PC-3 (cell line): ENCODE measurements at regions not wholly inside any gene's neighbourhood (a gene's known extent, or its start where the extent isn't known, plus 50 kb on each side); places are given as distances from the start of the nearest gene placed in this dataset.

Experiments used
- EZH2phosphoT487 ChIP-seq: fragments of 300-600 bp; sonication (generic); IDR thresholded peaks from 2 replicates; pipeline ENCODE4 v1.6.1; 2018; ENCODE audit warnings: mild to moderate bottlenecking, antibody characterized with exemption, low read length, borderline replicate concordance
- TF ChIP-seq, protein P1 (sequence below): fragments of 300-600 bp; sonication (generic); conservative IDR thresholded peaks from 2 replicates; pipeline ENCODE4 v1.5.1; 2017; ENCODE audit warnings: antibody characterized with exemption, low read depth, mild to moderate bottlenecking, low read length

DNA sequence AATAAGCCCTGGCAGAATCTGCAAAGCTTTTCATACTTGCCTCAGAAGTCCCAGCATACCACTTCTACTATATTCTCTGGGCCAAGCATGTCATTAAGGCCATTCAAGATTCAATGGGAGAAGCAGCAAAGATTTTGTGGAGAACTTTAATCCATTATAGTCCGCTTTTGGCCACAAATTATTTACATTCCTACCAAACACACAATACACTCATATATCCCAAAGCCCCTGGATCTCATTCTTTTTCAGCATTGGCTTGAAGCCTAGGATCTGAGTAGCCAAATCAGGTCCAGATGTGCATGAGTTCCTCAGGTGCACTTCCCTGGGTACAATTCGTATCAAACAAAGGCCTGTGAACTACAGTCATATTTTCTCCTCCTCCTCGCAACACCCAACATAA is 203.4 kb downstream of the NDFIP2 start:
- TF ChIP-seq, protein P1, sequence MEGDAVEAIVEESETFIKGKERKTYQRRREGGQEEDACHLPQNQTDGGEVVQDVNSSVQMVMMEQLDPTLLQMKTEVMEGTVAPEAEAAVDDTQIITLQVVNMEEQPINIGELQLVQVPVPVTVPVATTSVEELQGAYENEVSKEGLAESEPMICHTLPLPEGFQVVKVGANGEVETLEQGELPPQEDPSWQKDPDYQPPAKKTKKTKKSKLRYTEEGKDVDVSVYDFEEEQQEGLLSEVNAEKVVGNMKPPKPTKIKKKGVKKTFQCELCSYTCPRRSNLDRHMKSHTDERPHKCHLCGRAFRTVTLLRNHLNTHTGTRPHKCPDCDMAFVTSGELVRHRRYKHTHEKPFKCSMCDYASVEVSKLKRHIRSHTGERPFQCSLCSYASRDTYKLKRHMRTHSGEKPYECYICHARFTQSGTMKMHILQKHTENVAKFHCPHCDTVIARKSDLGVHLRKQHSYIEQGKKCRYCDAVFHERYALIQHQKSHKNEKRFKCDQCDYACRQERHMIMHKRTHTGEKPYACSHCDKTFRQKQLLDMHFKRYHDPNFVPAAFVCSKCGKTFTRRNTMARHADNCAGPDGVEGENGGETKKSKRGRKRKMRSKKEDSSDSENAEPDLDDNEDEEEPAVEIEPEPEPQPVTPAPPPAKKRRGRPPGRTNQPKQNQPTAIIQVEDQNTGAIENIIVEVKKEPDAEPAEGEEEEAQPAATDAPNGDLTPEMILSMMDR: no peak
- no peak for TF ChIP-seq EZH2phosphoT487
